ENCODE measurements at regions not wholly inside any gene's neighbourhood (a gene's known extent, or its start where the extent isn't known, plus 50 kb on each side); places are given as distances from the start of the nearest gene placed in this dataset.

DNA sequence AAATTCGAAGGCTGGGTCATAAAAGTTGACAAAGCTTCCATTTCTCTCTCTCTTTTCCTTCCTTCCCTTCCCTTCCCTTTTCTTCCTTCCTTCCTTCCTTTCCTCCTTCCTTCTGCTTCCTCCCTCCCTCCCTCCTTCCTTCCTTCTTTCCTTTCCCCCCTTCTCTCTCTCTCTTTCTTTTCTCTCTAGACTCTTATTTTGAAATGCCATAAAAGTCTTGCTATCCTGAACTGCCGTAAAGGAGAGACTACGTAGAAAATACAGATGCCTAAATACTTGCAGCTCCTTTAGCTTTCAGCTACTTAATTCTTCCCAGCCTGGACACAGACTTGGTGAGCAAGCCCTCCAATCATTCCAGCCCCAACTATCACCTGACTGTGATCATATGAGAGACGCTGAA, 1644.4 kb downstream of the FAM181B start:
- no peak for DNase-seq (ENCODE audit: low spot score)
- Histone ChIP-seq H3K27ac (ENCODE audit: low read depth in 1 of 2, low read length in 2 of 2) (no peak overlapping the region), H3K27me3 (ENCODE audit: control insufficient read depth in 4 of 4, insufficient read depth in 4 of 4, low read length in 3 of 4) (no peaks in the 10 kb centered on the region), H3K9ac (ENCODE audit: low read depth in 1 of 2, low read length in 2 of 2) (no peak overlapping the region), H3K9me3 (ENCODE audit: control insufficient read depth in 4 of 4, low read length in 3 of 4) (no peaks in the 10 kb centered on the region), H3K4me1 (ENCODE audit: control insufficient read depth in 4 of 4, insufficient read depth in 4 of 4, low read length in 3 of 4) (no peaks in the 10 kb centered on the region), H3K4me3 (ENCODE audit: low read depth in 1 of 3, low read length in 3 of 3) (no peak overlapping the region), H3K36me3 (ENCODE audit: control insufficient read depth in 4 of 4, insufficient read depth in 3 of 4, low read depth in 1 of 4, low read length in 3 of 4) (no peaks in the 10 kb centered on the region)
- WGBS, result 76% methylated on average over 4 of the region's 4 CpGs
- TF ChIP-seq, protein P1, sequence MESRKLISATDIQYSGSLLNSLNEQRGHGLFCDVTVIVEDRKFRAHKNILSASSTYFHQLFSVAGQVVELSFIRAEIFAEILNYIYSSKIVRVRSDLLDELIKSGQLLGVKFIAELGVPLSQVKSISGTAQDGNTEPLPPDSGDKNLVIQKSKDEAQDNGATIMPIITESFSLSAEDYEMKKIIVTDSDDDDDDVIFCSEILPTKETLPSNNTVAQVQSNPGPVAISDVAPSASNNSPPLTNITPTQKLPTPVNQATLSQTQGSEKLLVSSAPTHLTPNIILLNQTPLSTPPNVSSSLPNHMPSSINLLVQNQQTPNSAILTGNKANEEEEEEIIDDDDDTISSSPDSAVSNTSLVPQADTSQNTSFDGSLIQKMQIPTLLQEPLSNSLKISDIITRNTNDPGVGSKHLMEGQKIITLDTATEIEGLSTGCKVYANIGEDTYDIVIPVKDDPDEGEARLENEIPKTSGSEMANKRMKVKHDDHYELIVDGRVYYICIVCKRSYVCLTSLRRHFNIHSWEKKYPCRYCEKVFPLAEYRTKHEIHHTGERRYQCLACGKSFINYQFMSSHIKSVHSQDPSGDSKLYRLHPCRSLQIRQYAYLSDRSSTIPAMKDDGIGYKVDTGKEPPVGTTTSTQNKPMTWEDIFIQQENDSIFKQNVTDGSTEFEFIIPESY (IDR thresholded peaks at IDR 0.05), result no peak
- TF ChIP-seq, protein P2, sequence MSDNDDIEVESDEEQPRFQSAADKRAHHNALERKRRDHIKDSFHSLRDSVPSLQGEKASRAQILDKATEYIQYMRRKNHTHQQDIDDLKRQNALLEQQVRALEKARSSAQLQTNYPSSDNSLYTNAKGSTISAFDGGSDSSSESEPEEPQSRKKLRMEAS (IDR thresholded peaks at IDR 0.05), result no peak
- TF ChIP-seq EGR1 (IDR thresholded peaks at IDR 0.05; ENCODE audit: low read depth in 2 of 2) (no peak), GABPA (IDR thresholded peaks at IDR 0.05 in 1 of 2, conservative IDR thresholded peaks at IDR 0.05 in 1 of 2) (no peak), SP1 (IDR thresholded peaks at IDR 0.05) (no peak), TAF1 (conservative IDR thresholded peaks at IDR 0.05) (no peak), RAD21 (IDR thresholded peaks at IDR 0.05) (no peak), JUND (IDR thresholded peaks at IDR 0.05) (no peak), HNF4A (conservative IDR thresholded peaks at IDR 0.05) (no peak), NR2F2 (IDR thresholded peaks at IDR 0.05) (no peak), FOXA2 (IDR thresholded peaks at IDR 0.05) (no peak), HNF4G (IDR thresholded peaks at IDR 0.05) (no peak), FOXA1 (IDR thresholded peaks at IDR 0.05) (no peak)
- TF ChIP-seq, protein P3, sequence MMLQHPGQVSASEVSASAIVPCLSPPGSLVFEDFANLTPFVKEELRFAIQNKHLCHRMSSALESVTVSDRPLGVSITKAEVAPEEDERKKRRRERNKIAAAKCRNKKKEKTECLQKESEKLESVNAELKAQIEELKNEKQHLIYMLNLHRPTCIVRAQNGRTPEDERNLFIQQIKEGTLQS (IDR thresholded peaks at IDR 0.05), result no peak
- TF ChIP-seq, protein P4, sequence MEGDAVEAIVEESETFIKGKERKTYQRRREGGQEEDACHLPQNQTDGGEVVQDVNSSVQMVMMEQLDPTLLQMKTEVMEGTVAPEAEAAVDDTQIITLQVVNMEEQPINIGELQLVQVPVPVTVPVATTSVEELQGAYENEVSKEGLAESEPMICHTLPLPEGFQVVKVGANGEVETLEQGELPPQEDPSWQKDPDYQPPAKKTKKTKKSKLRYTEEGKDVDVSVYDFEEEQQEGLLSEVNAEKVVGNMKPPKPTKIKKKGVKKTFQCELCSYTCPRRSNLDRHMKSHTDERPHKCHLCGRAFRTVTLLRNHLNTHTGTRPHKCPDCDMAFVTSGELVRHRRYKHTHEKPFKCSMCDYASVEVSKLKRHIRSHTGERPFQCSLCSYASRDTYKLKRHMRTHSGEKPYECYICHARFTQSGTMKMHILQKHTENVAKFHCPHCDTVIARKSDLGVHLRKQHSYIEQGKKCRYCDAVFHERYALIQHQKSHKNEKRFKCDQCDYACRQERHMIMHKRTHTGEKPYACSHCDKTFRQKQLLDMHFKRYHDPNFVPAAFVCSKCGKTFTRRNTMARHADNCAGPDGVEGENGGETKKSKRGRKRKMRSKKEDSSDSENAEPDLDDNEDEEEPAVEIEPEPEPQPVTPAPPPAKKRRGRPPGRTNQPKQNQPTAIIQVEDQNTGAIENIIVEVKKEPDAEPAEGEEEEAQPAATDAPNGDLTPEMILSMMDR (IDR thresholded peaks at IDR 0.05; ENCODE audit: low read depth, low read length, missing input control), result no peak

DNA sequence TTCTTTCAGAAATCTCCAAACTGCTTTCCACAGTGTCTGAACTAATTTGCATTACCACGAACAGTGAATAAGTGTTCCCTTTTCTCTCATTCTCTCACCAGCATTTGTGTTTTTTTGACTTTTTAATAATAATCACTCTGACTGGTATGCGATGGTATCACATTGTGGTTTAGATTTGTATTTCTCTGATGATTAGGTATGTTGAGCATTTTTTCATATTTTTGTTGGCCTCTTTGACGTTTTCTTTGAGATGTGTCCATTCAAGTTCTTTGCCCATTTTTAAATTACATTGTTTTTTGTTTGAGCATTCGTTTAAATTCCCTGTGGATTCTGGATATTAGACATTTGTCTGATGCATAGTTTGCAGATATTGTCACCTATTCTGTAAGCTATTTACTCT, 1639.6 kb upstream of the TENM4 start:
- H3K27ac ChIP-seq (ENCODE audit: low read depth in 1 of 2, low read length in 2 of 2), result no peak overlapping the region
- no peaks in the 10 kb centered on the region for H3K36me3 ChIP-seq (ENCODE audit: control insufficient read depth in 4 of 4, insufficient read depth in 3 of 4, low read depth in 1 of 4, low read length in 3 of 4)
- no peak for DNase-seq (ENCODE audit: low spot score)
- no peaks in the 10 kb centered on the region for H3K9me3 ChIP-seq (ENCODE audit: control insufficient read depth in 4 of 4, low read length in 3 of 4)
- H3K4me1 ChIP-seq (ENCODE audit: control insufficient read depth in 4 of 4, insufficient read depth in 4 of 4, low read length in 3 of 4), result no peaks in the 10 kb centered on the region
- 78% methylated on average over 4 of the region's 4 CpGs for WGBS
- no peak overlapping the region for H3K9ac ChIP-seq (ENCODE audit: low read depth in 1 of 2, low read length in 2 of 2)
- no peak overlapping the region for H3K4me3 ChIP-seq (ENCODE audit: low read depth in 1 of 3, low read length in 3 of 3)
- TF ChIP-seq, protein P1 (IDR thresholded peaks at IDR 0.05), result no peak
- TF ChIP-seq YY1 (IDR thresholded peaks at IDR 0.05) (no peak), RXRA (IDR thresholded peaks at IDR 0.05) (no peak)
- TF ChIP-seq, protein P2 (IDR thresholded peaks at IDR 0.05), result no peak
- TF ChIP-seq, protein P4 (IDR thresholded peaks at IDR 0.05; ENCODE audit: low read depth, low read length, missing input control), result no peak
- no peaks in the 10 kb centered on the region for H3K27me3 ChIP-seq (ENCODE audit: control insufficient read depth in 4 of 4, insufficient read depth in 4 of 4, low read length in 3 of 4)

Data from liver (tissue), 8 donors.